ENCODE measurements at regions not wholly inside any gene's neighbourhood (a gene's known extent, or its start where the extent isn't known, plus 50 kb on each side); places are given as distances from the start of the nearest gene placed in this dataset.
"Not testable (repeated sequence)": the region's sequence is repeated elsewhere in the genome, so short reads cannot be mapped to it uniquely, and the experiment has no call there.

GRCh38 chr1:146645978-146646604 is 292.0 kb upstream of the NBPF12 start:
- TF ChIP-seq, protein P1, sequence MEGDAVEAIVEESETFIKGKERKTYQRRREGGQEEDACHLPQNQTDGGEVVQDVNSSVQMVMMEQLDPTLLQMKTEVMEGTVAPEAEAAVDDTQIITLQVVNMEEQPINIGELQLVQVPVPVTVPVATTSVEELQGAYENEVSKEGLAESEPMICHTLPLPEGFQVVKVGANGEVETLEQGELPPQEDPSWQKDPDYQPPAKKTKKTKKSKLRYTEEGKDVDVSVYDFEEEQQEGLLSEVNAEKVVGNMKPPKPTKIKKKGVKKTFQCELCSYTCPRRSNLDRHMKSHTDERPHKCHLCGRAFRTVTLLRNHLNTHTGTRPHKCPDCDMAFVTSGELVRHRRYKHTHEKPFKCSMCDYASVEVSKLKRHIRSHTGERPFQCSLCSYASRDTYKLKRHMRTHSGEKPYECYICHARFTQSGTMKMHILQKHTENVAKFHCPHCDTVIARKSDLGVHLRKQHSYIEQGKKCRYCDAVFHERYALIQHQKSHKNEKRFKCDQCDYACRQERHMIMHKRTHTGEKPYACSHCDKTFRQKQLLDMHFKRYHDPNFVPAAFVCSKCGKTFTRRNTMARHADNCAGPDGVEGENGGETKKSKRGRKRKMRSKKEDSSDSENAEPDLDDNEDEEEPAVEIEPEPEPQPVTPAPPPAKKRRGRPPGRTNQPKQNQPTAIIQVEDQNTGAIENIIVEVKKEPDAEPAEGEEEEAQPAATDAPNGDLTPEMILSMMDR (conservative IDR thresholded peaks at IDR 0.05; ENCODE audit: low read depth in 2 of 2) = not testable (repeated sequence)
- not testable (repeated sequence) for TF ChIP-seq JUNB (IDR thresholded peaks at IDR 0.05; ENCODE audit: unreplicated experiment); CREB1 (CRISPR knock-in tag; IDR thresholded peaks at IDR 0.05; ENCODE audit: low read depth); POLR2AphosphoS5 (IDR thresholded peaks at IDR 0.05; ENCODE audit: low read depth); ZNF331 (CRISPR knock-in tag; IDR thresholded peaks at IDR 0.05; ENCODE audit: low read depth); EZH2 (IDR thresholded peaks at IDR 0.05; ENCODE audit: low read depth, unreplicated experiment); ETS1 (IDR thresholded peaks at IDR 0.05); NANOG (IDR thresholded peaks at IDR 0.05; ENCODE audit: borderline replicate concordance); EZH2phosphoT487 (IDR thresholded peaks at IDR 0.05; ENCODE audit: unreplicated experiment)
